ENCODE measurements at regions not wholly inside any gene's neighbourhood (a gene's known extent, or its start where the extent isn't known, plus 50 kb on each side); places are given as distances from the start of the nearest gene placed in this dataset.
"Not testable (repeated sequence)": the region's sequence is repeated elsewhere in the genome, so short reads cannot be mapped to it uniquely, and the experiment has no call there.

DNA sequence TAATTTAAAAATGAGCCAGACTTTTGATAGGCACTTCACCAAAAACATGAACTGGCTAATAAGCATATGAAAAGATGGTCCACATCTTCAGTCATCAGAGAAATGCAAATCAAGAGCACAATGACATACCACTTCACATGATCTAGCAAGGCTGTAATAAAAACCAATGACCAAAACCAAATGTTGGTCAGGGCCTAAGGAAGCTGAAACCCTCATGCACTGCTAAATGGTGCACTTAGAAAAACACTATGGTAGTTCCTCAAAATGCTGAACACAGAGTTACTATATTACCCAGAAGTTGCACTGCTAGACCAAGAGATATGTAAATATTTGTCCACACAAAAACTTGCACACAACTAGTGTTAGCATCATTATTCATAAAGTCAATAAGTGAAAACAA lies 504.9 kb upstream of the SOX11 start:
- DNase-seq (no peak), ATAC-seq (no peak)
- intact Hi-C loops (cut with micrococcal nuclease): no loop called here

DNA sequence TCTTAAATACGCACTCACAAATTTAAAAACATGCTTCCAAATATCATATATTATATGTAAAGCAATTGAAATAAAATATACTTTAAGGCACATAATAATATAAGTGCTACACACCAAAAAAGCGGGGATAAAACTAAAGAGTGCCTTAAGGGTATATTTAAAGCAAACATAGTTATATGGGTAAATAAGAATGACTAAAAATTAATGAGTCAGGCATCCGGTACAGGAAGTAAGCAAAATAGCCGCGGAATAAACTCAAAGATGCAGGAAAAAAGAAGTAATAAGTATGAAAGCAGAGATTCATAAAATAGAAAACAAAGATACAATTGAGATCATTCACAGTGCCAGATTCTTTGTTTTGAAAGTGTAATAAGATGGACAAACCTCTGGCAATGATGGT lies 503.5 kb upstream of the SOX11 start:
- ATAC-seq: no peak
- intact Hi-C loops (cut with micrococcal nuclease): no loop called here
- DNase-seq: no peak

DNA sequence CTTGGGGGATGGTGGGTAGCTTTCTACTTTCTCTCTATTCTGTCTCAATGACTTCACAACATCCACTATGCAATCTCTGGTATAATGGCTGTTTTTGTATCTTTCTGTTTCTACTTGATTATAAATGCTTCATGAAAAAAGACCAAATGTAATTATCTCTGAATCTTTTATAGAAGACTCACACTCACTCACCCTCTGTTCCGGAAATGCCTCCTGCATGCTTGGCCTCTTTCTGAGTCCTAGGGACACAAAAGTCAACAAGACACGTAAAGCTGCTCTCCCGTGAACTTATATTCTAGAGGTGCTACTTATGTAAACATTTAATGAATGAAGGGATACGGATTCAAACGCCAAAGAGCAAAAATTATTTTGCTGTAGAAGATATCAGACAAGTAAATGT lies 502.2 kb upstream of the SOX11 start:
- ATAC-seq: no peak
- intact Hi-C loops (cut with micrococcal nuclease): no loop called here
- no peak for DNase-seq

- no peak for DNase-seq
- intact Hi-C loops (cut with micrococcal nuclease): no loop called here
Observed at GRCh38 chr2:5195636-5196035, 496.5 kb upstream of the SOX11 start.

GRCh38 chr2:5203134-5203755 lies 488.9 kb upstream of the SOX11 start:
- ATAC-seq (no peak), DNase-seq (no peak)
- intact Hi-C loops (cut with micrococcal nuclease): no loop called here

More at GRCh38 chr2:5195636-5196035, 496.5 kb upstream of the SOX11 start:
- no peak for ATAC-seq

DNA sequence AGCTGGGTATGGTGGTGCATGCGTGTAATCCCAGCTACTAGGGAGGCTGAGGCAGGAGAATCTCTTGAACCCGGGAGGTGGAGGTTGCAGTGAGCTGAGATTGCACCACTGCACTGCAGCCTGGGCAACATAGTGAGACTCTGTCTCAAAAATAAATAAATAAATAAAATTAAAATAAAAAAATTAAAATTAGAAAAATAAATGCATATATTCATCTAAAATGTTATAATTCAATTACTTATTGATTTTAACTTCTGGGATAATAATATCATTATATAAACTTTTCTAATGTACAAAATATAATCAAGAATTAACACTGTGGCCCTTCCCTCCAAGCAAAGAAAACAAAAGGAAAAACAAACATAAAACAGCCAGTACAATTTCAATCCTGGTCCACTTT lies 485.4 kb upstream of the SOX11 start:
- DNase-seq; intact Hi-C loops (cut with micrococcal nuclease); ATAC-seq: not testable (repeated sequence)

DNA sequence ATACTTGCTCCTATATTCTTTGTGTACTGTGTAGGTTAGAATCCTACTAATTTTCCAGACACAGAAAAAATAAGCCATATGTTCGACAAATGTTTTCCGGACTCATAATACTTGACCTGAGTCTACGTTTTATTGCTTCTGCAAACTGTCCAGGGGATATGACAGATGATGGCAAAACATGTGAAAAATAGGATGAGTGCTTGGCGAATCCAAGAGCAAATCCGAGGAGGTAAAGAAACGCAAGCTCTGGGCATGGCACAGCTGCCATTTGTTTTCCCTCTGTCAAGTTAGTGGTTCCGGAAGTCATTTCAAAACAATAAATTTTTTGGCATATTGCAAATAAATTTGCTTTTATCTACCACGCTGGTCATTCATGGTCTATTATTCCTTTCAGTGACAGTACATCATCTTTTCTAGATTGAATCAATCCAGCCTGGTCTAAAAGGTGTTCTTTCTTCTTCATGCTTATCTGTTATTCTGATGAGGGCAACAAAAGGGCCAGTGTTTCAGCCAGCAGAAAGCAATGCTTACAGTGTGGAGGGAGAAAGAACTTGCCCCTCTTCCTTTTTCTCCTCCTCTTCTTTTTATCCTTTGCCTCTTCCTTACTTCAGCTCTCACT lies 476.1 kb upstream of the SOX11 start:
- DNase-seq (no peak), ATAC-seq (no peak)
- intact Hi-C loops (cut with micrococcal nuclease): no loop called here

- intact Hi-C loops (cut with micrococcal nuclease): no loop called here
- DNase-seq (no peak), ATAC-seq (no peak)
Observed at GRCh38 chr2:5227062-5227699, 465.0 kb upstream of the SOX11 start.

GRCh38 chr2:5229574-5229973 lies 462.6 kb upstream of the SOX11 start:
- intact Hi-C loops (cut with micrococcal nuclease): no loop called here
- no peak for DNase-seq
- ATAC-seq: no peak

DNA sequence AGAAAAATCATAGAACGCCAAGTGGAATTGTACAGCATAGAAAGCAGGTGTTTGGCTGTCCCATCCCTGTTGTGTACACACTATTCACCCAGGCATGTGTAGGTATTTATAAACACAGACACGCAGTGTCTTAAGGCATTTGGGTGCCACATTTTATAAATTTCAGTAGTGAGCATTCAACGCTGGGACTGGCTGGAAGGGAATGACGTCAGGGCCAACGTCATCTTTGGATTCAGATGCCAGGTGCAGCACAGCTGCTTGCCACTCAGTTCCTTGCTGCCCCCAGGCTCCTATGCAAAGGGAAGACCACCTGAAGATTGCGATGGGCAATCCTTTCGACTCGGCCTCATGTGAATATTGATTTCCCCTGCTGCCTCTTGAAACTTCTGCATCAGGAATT lies 461.7 kb upstream of the SOX11 start:
- ATAC-seq (no peak), DNase-seq (no peak)
- intact Hi-C loops (cut with micrococcal nuclease): no loop called here

DNA sequence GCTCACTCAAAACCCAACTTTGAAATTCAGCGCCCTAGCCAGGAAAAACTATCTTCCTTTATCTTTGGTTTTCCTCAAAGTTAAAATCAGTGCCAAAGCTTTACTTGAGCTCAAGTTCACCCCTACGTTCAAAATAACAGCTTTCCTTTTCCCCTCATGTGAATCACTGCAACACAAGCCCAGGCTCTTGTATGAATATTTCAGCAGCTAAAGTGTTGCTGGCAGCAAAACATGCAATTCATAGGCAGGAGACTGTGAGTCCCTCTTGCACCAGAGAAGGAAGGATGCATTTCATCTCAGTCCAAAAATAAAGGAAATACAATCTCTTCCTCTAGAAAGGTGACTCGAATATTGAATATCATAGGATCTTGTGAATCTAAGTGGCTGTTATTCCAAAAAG lies 461.3 kb upstream of the SOX11 start:
- DNase-seq (no peak), ATAC-seq (no peak)
- intact Hi-C loops (cut with micrococcal nuclease): no loop called here

DNA sequence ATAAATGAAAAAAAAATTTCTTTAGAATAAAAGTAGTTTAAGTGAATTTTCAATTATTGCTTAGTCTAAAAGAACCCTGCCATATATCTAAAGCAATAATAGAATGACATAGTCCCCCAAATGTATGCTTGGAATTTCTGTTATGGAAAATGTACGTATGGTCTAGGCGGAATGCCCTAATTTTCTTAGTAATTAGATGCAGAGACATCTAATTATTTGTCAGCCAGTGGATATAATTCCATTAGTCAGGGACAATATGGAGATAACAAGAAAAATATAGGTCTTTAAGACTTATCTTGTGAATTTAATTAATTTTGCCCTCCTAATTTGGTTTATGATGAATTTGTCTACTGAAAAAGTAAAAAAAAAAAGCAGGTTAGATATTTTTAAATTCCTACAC lies 460.9 kb upstream of the SOX11 start:
- ATAC-seq: no peak
- intact Hi-C loops (cut with micrococcal nuclease): no loop called here
- no peak for DNase-seq

GRCh38 chr2:5234563-5234962 lies 457.6 kb upstream of the SOX11 start:
- DNase-seq (no peak), ATAC-seq (no peak)
- intact Hi-C loops (cut with micrococcal nuclease): no loop called here

- ATAC-seq (no peak), DNase-seq (no peak)
- intact Hi-C loops (cut with micrococcal nuclease): no loop called here
Observed at GRCh38 chr2:5235701-5236100, 456.5 kb upstream of the SOX11 start.

DNA sequence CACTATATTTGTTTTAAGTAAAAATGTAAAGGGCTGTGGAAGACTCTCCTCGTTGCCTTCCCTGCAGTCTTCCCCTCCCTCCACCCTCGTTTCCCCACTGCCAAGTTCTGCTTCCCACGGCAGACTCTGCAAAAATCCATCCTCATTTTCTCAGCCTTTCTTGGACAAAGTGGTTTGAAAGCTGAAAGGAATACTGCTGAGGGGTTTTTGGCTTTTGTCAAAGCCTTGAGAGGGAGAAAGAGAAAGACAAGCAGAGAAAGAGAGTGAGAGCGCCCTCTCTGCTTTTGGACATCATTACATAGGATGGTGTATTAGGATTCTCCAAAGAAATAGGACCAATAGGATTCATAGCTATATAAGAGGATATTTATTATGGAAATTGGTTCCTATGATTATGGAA lies 455.9 kb upstream of the SOX11 start:
- no peak for DNase-seq
- intact Hi-C loops (cut with micrococcal nuclease): no loop called here
- ATAC-seq: no peak

GRCh38 chr2:5242751-5243150 lies 449.4 kb upstream of the SOX11 start:
- intact Hi-C loops (cut with micrococcal nuclease): no loop called here
- no peak for ATAC-seq
- DNase-seq: no peak

GRCh38 chr2:5250482-5250881 lies 441.7 kb upstream of the SOX11 start:
- no peak for ATAC-seq

GRCh38 chr2:5253263-5253662 lies 438.9 kb upstream of the SOX11 start:
- ATAC-seq: no peak
- intact Hi-C loops (cut with micrococcal nuclease): no loop called here
- DNase-seq: no peak

More at GRCh38 chr2:5250482-5250881, 441.7 kb upstream of the SOX11 start:
- intact Hi-C loops (cut with micrococcal nuclease): no loop called here
- DNase-seq: no peak

DNA sequence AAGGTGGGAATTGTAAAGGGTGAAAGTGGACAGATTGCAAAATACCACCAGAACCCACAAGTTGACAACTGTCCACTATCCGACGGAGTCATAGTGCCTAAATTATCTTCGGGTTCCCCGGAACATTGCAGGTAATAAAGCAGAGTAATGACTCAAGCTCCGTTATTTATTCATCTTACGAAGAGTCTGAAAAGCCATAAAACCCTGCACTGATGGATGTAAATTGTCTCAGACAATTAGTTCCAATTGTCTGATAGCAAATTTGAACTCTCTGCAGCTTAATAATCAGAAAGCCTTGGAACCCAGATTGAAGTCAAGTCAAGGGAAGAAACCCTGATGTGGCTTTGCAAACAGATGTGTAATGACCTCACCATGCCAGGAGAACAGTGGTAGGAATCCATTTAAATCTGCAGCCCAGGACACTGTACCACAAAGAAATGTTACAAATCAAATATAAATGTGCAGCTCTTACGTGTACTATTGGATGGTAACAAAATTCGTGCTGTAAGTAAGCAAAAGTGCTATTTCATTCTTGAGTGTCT lies 437.3 kb upstream of the SOX11 start:
- DNase-seq (no peak), ATAC-seq (no peak)
- intact Hi-C loops (cut with micrococcal nuclease): no loop called here

GRCh38 chr2:5263291-5263690 lies 428.9 kb upstream of the SOX11 start:
- DNase-seq (no peak), ATAC-seq (no peak)
- intact Hi-C loops (cut with micrococcal nuclease): no loop called here

DNA sequence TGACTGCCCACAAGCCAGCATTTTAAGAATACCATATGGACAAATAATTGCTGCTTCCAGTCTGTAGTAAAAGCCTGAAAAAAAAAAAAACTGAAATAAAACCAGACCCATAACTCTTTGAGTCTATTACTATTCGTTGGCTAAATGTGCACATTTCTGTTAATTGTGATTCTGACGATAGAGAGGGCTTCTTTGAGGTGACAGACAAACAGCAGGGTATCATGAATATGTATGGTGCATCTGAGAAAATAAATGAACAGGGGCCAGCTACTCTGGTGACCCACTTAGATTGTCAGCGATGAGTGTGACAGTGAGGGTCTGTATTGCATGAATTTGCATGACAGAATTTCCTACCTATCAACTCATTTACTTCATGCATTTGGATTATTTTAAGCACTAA lies 427.8 kb upstream of the SOX11 start:
- ATAC-seq (no peak), DNase-seq (no peak)
- intact Hi-C loops (cut with micrococcal nuclease): no loop called here

All from left ventricle myocardium superior (tissue), 1 donor.